ENCODE measurements at regions not wholly inside any gene's neighbourhood (a gene's known extent, or its start where the extent isn't known, plus 50 kb on each side); places are given as distances from the start of the nearest gene placed in this dataset.
"Not testable (repeated sequence)": the region's sequence is repeated elsewhere in the genome, so short reads cannot be mapped to it uniquely, and the experiment has no call there.

GRCh38 chr1:60265560-60266535, 192.3 kb upstream of the C1orf87 start:
- Histone ChIP-seq H3K9me3 (no peaks in the 10 kb centered on the region), H3K36me3 (no peaks in the 10 kb centered on the region), H3K27me3 (no peaks in the 10 kb centered on the region), H3K27ac (no peak overlapping the region), H3K4me3 (ENCODE audit: low read depth in 1 of 2, low read length in 1 of 2) (no peak overlapping the region), H3K4me1 (ENCODE audit: control insufficient read depth in 1 of 2, insufficient read depth in 1 of 2, low read depth in 1 of 2, low read length in 1 of 2) (no peaks in the 10 kb centered on the region)
- no peak for TF ChIP-seq CTCF (IDR thresholded peaks at IDR 0.05)

- Histone ChIP-seq H3K27me3 (no peaks in the 10 kb centered on the region), H3K4me1 (ENCODE audit: control insufficient read depth in 1 of 2, insufficient read depth in 1 of 2, low read depth in 1 of 2, low read length in 1 of 2) (no peaks in the 10 kb centered on the region), H3K4me3 (ENCODE audit: low read depth in 1 of 2, low read length in 1 of 2) (no peak overlapping the region), H3K9me3 (no peaks in the 10 kb centered on the region), H3K27ac (no peak overlapping the region), H3K36me3 (no peaks in the 10 kb centered on the region)
- TF ChIP-seq CTCF (IDR thresholded peaks at IDR 0.05), result no peak
These were observed 189.1 kb upstream of the C1orf87 start for GRCh38 chr1:60262701-60263100.

- Histone ChIP-seq H3K27ac (no peak overlapping the region), H3K4me1 (ENCODE audit: control insufficient read depth in 1 of 2, insufficient read depth in 1 of 2, low read depth in 1 of 2, low read length in 1 of 2) (no peaks in the 10 kb centered on the region), H3K27me3 (no peaks in the 10 kb centered on the region), H3K36me3 (no peaks in the 10 kb centered on the region), H3K4me3 (ENCODE audit: low read depth in 1 of 2, low read length in 1 of 2) (no peak overlapping the region), H3K9me3 (no peaks in the 10 kb centered on the region)
- TF ChIP-seq CTCF (IDR thresholded peaks at IDR 0.05), result no peak
These were observed 184.0 kb upstream of the C1orf87 start for GRCh38 chr1:60257531-60257930.

- TF ChIP-seq CTCF (IDR thresholded peaks at IDR 0.05), result no peak
- Histone ChIP-seq H3K27me3 (no peaks in the 10 kb centered on the region), H3K27ac (no peak overlapping the region), H3K36me3 (no peaks in the 10 kb centered on the region), H3K4me3 (ENCODE audit: low read depth in 1 of 2, low read length in 1 of 2) (no peak overlapping the region), H3K9me3 (no peaks in the 10 kb centered on the region), H3K4me1 (ENCODE audit: control insufficient read depth in 1 of 2, insufficient read depth in 1 of 2, low read depth in 1 of 2, low read length in 1 of 2) (no peaks in the 10 kb centered on the region)
These were observed 182.0 kb upstream of the C1orf87 start for GRCh38 chr1:60255565-60255964.

GRCh38 chr1:60251426-60251825, 177.9 kb upstream of the C1orf87 start:
- no peaks in the 10 kb centered on the region for H3K27me3 ChIP-seq
- H3K27ac ChIP-seq, result no peak overlapping the region
- no peak overlapping the region for H3K4me3 ChIP-seq (ENCODE audit: low read depth in 1 of 2, low read length in 1 of 2)
- H3K9me3 ChIP-seq, result no peaks in the 10 kb centered on the region
- no peaks in the 10 kb centered on the region for H3K36me3 ChIP-seq
- H3K4me1 ChIP-seq (ENCODE audit: control insufficient read depth in 1 of 2, insufficient read depth in 1 of 2, low read depth in 1 of 2, low read length in 1 of 2), result no peaks in the 10 kb centered on the region
- TF ChIP-seq CTCF (IDR thresholded peaks at IDR 0.05), result no peak

- not testable (repeated sequence) for H3K27ac ChIP-seq; H3K4me1 ChIP-seq (ENCODE audit: control insufficient read depth in 1 of 2, insufficient read depth in 1 of 2, low read depth in 1 of 2, low read length in 1 of 2); H3K27me3 ChIP-seq; H3K36me3 ChIP-seq; H3K9me3 ChIP-seq; H3K4me3 ChIP-seq (ENCODE audit: low read depth in 1 of 2, low read length in 1 of 2)
These were observed 173.9 kb upstream of the C1orf87 start for GRCh38 chr1:60247467-60247866.
